MM.1S (cell line): ENCODE measurements at regions not wholly inside any gene's neighbourhood (a gene's known extent, or its start where the extent isn't known, plus 50 kb on each side); places are given as distances from the start of the nearest gene placed in this dataset.

Experiments used
- EZH2 ChIP-seq: fragments of 300-600 bp; sonication (generic); optimal IDR thresholded peaks from 2 replicates; pipeline ENCODE3; 2017; ENCODE audit warnings: low read depth, mild to moderate bottlenecking, antibody characterized with exemption, low read length, mixed read lengths
- EZH2phosphoT487 ChIP-seq: fragments of 300-600 bp; sonication (generic); IDR thresholded peaks from 2 replicates; pipeline ENCODE4 v1.6.1; 2018; ENCODE audit warnings: antibody characterized with exemption, low read length
- TF ChIP-seq, protein P1 (sequence below): fragments of 300-600 bp; sonication (generic); IDR thresholded peaks from 2 replicates; pipeline ENCODE4 v1.5.1; 2016; ENCODE audit warnings: antibody characterized with exemption, low read length, mixed read lengths

DNA sequence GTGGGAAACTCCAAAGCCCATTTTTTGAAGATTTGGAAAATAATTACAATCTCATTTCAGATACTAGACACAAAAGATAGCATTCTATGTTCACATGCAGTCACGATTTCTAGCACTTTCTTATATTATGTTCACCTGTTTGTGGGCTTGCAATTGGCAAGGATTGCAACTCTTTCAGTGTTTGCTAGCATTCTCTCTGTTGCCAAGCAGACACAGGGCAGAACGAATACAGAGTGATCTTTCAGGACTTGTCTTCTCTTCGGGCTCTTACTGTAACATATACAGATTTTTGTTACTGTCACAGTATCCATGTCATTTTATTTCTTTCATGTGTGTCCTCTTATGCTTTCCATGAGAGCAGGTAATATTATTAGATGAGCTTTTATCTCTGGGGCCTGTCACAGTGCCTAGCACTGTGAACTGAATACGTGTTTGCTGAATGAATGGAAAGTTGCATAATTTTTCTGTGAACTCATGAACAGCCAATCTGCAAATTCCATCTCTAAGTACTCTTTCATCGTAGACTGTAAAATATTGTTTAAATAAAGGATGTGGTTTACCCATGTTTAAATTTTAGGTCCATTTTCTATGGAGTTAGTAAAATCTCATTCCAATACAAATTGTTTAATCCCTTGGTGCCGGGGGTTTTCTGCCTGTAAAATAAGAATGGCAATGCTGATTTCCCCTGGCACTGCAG, 105.1 kb downstream of the BMP4 start:
- TF ChIP-seq, protein P1, sequence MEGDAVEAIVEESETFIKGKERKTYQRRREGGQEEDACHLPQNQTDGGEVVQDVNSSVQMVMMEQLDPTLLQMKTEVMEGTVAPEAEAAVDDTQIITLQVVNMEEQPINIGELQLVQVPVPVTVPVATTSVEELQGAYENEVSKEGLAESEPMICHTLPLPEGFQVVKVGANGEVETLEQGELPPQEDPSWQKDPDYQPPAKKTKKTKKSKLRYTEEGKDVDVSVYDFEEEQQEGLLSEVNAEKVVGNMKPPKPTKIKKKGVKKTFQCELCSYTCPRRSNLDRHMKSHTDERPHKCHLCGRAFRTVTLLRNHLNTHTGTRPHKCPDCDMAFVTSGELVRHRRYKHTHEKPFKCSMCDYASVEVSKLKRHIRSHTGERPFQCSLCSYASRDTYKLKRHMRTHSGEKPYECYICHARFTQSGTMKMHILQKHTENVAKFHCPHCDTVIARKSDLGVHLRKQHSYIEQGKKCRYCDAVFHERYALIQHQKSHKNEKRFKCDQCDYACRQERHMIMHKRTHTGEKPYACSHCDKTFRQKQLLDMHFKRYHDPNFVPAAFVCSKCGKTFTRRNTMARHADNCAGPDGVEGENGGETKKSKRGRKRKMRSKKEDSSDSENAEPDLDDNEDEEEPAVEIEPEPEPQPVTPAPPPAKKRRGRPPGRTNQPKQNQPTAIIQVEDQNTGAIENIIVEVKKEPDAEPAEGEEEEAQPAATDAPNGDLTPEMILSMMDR, result no peak
- TF ChIP-seq EZH2phosphoT487, result no peak
- no peak for TF ChIP-seq EZH2
